ENCODE measurements at regions not wholly inside any gene's neighbourhood (a gene's known extent, or its start where the extent isn't known, plus 50 kb on each side); places are given as distances from the start of the nearest gene placed in this dataset.

GRCh38 chr18:60259052-60259681 lies 113.4 kb downstream of the MC4R start:
- no peak for TF ChIP-seq CTCF (tag by site-specific recombination; IDR thresholded peaks at IDR 0.05)
- TF ChIP-seq ZFP41 (tag by site-specific recombination; IDR thresholded peaks at IDR 0.05; ENCODE audit: borderline replicate concordance), result no peak
- no peak for TF ChIP-seq TCF7L2 (IDR thresholded peaks at IDR 0.05; ENCODE audit: borderline replicate concordance, low read depth, low read length)
- TF ChIP-seq, protein P1, sequence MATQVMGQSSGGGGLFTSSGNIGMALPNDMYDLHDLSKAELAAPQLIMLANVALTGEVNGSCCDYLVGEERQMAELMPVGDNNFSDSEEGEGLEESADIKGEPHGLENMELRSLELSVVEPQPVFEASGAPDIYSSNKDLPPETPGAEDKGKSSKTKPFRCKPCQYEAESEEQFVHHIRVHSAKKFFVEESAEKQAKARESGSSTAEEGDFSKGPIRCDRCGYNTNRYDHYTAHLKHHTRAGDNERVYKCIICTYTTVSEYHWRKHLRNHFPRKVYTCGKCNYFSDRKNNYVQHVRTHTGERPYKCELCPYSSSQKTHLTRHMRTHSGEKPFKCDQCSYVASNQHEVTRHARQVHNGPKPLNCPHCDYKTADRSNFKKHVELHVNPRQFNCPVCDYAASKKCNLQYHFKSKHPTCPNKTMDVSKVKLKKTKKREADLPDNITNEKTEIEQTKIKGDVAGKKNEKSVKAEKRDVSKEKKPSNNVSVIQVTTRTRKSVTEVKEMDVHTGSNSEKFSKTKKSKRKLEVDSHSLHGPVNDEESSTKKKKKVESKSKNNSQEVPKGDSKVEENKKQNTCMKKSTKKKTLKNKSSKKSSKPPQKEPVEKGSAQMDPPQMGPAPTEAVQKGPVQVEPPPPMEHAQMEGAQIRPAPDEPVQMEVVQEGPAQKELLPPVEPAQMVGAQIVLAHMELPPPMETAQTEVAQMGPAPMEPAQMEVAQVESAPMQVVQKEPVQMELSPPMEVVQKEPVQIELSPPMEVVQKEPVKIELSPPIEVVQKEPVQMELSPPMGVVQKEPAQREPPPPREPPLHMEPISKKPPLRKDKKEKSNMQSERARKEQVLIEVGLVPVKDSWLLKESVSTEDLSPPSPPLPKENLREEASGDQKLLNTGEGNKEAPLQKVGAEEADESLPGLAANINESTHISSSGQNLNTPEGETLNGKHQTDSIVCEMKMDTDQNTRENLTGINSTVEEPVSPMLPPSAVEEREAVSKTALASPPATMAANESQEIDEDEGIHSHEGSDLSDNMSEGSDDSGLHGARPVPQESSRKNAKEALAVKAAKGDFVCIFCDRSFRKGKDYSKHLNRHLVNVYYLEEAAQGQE (tag by site-specific recombination; IDR thresholded peaks at IDR 0.05), result no peak
- no peak for TF ChIP-seq ZNF654 (tag by site-specific recombination; IDR thresholded peaks at IDR 0.05; ENCODE audit: low read depth)
- no peak for TF ChIP-seq OSR2 (tag by site-specific recombination; IDR thresholded peaks at IDR 0.05)
- no peak for TF ChIP-seq ZNF660 (tag by site-specific recombination; IDR thresholded peaks at IDR 0.05)

Data from HEK293 (cell line).